ENCODE measurements at regions not wholly inside any gene's neighbourhood (a gene's known extent, or its start where the extent isn't known, plus 50 kb on each side); places are given as distances from the start of the nearest gene placed in this dataset.
"Not testable (repeated sequence)": the region's sequence is repeated elsewhere in the genome, so short reads cannot be mapped to it uniquely, and the experiment has no call there.

- H3K4me3 ChIP-seq; H3K27ac ChIP-seq; H3K4me1 ChIP-seq; ATAC-seq; intact Hi-C loops (cut with DNase I); H3K27me3 ChIP-seq; H3K36me3 ChIP-seq: not testable (repeated sequence)
- DNase-seq, result peak in 1 of 4 donors; percentile 72
- H3K9me3 ChIP-seq, result peaks cover 0 to 67% of the 10 kb centered on the region in 2 donors
Measured at GRCh38 chr21:10379816-10380215, 141.6 kb upstream of the TPTE start.

DNA sequence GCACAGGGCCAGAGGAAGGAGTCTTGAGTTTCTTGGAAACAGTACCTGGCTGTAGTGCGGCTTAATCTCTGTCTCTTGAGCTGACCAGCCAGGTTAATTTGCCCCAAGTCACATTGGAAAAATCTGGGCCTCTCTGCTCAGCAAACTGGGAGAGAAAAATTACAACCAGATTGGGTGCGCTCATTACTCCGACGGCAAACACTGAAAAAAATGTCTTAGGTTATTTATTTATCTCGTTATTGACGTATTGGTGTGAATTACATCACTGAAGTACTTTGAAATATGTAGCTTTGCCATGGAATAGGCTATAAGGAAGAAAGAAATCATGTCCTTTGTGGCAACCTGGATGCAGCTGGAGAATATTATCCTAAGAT lies 139.7 kb upstream of the TPTE start:
- peaks cover 3 to 68% of the 10 kb centered on the region in 2 donors for H3K9me3 ChIP-seq
- H3K27ac ChIP-seq; ATAC-seq; H3K4me3 ChIP-seq; DNase-seq; H3K27me3 ChIP-seq; intact Hi-C loops (cut with DNase I); H3K36me3 ChIP-seq; H3K4me1 ChIP-seq: not testable (repeated sequence)

DNA sequence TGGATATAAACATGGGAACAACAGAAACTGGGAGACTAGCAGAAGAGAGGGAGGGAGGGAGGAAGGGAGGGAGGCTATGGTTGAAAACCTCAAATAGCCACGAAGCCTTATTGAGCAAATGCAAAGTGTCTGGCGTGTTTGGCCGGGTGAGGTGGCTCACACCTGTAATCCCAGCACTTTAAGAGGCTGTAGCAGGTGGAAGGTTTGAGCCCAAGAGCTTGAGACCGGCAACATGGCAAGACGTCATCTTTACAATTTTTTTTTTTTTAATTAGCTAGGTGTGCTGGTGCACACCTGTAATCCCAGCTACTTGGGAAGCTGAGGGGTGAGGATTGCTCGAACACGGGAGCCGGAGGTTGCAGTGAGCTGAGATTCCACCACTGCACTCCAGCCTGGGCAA lies 139.2 kb upstream of the TPTE start:
- H3K4me1 ChIP-seq; H3K27ac ChIP-seq; H3K4me3 ChIP-seq; H3K36me3 ChIP-seq; intact Hi-C loops (cut with DNase I); ATAC-seq; H3K27me3 ChIP-seq: not testable (repeated sequence)
- peak in 1 of 4 donors; percentile 50 for DNase-seq
- H3K9me3 ChIP-seq, result peaks cover 3 to 69% of the 10 kb centered on the region in 2 donors

- H3K4me1 ChIP-seq; H3K27me3 ChIP-seq; intact Hi-C loops (cut with DNase I); H3K36me3 ChIP-seq; ATAC-seq; H3K4me3 ChIP-seq; DNase-seq; H3K27ac ChIP-seq: not testable (repeated sequence)
- peaks cover 3 to 68% of the 10 kb centered on the region in 2 donors for H3K9me3 ChIP-seq
Measured at GRCh38 chr21:10382580-10382979, 138.8 kb upstream of the TPTE start.

- H3K4me1 ChIP-seq; H3K27ac ChIP-seq; H3K4me3 ChIP-seq; H3K27me3 ChIP-seq; H3K36me3 ChIP-seq; ATAC-seq; intact Hi-C loops (cut with DNase I): not testable (repeated sequence)
- H3K9me3 ChIP-seq, result peaks cover 3 to 70% of the 10 kb centered on the region in 2 donors
- peak in 1 of 4 donors; percentile 79 for DNase-seq
Measured at GRCh38 chr21:10383571-10383970, 137.8 kb upstream of the TPTE start.

DNA sequence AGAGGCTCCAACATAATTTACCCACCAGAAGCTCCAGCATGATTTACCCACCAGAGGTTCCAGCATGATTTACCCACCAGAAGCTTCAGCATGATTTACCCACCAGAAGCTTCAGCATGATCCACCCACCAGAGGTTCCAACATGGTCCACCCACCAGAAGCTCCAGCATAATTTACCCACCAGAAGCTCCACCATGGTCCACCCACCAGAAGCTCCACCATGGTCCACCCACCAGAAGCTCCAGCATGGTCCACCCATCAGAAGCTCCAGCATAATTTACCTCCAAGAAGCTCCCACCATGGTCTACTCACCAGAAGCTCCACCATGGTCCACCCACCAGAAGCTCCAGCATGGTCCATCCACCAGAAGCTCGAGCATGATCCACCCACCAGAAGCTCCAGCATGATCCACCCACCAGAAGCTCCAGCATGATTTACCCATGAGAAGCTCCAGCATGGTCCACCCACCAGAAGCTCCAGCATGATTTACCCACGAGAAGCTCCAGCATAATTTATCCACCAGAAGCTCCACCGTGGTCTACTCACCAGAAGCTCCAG lies 137.0 kb upstream of the TPTE start:
- peaks cover 3 to 72% of the 10 kb centered on the region in 2 donors for H3K9me3 ChIP-seq
- H3K36me3 ChIP-seq; H3K4me3 ChIP-seq; H3K27ac ChIP-seq; H3K4me1 ChIP-seq; H3K27me3 ChIP-seq; DNase-seq; ATAC-seq; intact Hi-C loops (cut with DNase I): not testable (repeated sequence)

- H3K4me1 ChIP-seq; intact Hi-C loops (cut with DNase I); H3K4me3 ChIP-seq; H3K36me3 ChIP-seq; ATAC-seq; H3K27me3 ChIP-seq; H3K27ac ChIP-seq: not testable (repeated sequence)
- peaks cover 3 to 66% of the 10 kb centered on the region in 2 donors for H3K9me3 ChIP-seq
- DNase-seq, result peak in 1 of 4 donors; percentile 59
Measured at GRCh38 chr21:10385202-10385601, 136.2 kb upstream of the TPTE start.

GRCh38 chr21:10385898-10386527 lies 135.4 kb upstream of the TPTE start:
- H3K9me3 ChIP-seq, result peaks cover 3 to 63% of the 10 kb centered on the region in 2 donors
- peak; percentile 9 for ATAC-seq

DNA sequence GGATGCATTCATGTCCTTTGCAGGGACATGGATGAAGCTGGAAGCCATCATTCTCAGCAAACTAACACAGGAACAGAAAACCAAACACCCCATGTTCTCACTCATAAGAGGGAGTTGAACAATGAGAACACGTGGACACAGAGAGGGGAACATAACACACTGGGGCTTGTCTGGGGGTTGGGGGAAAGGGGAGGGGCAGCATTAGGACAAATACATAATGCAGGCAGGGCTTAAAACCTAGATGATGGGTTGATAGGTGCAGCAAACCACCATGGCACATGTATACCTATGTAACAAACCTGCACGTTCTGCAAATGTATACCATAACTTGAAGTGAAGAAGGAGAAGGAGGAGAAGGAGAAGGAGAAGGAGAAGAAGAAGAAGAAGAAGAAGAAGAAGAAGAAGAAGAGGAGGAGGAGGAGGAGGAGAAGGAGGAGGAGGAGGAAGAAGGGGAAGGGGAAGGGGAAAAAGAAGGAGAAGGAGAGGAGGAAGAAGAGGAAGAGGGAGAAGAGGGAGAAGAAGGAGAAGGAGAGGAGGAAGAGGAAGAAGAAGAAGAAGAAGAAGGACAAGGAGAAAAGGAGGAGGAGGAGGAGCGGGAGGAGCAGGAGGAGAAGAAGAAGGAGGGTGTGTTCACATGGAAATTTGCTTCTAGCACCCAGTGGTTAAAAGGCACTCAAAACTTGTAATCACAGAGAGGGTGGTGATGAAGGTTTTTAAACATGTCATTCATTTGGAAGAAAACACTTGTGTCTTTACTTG lies 133.5 kb upstream of the TPTE start:
- DNase-seq; ATAC-seq; intact Hi-C loops (cut with DNase I): not testable (repeated sequence)

More at GRCh38 chr21:10385898-10386527, 135.4 kb upstream of the TPTE start:
- intact Hi-C loops (cut with DNase I); H3K36me3 ChIP-seq; H3K27me3 ChIP-seq; H3K27ac ChIP-seq; H3K4me1 ChIP-seq; H3K4me3 ChIP-seq: not testable (repeated sequence)
- DNase-seq, result peak in 1 of 4 donors; percentile 63

GRCh38 chr21:10388625-10389024 lies 132.8 kb upstream of the TPTE start:
- H3K27me3 ChIP-seq; H3K27ac ChIP-seq; DNase-seq; H3K4me1 ChIP-seq; H3K4me3 ChIP-seq; intact Hi-C loops (cut with DNase I); H3K36me3 ChIP-seq; ATAC-seq: not testable (repeated sequence)
- H3K9me3 ChIP-seq, result peaks cover 3 to 49% of the 10 kb centered on the region in 2 donors

More for the DNA sequence above, 133.5 kb upstream of the TPTE start:
- not testable (repeated sequence) for H3K27ac ChIP-seq, H3K4me1 ChIP-seq, H3K27me3 ChIP-seq, H3K4me3 ChIP-seq, H3K36me3 ChIP-seq
- peaks cover 3 to 53% of the 10 kb centered on the region in 2 donors for H3K9me3 ChIP-seq

- DNase-seq; ATAC-seq; intact Hi-C loops (cut with DNase I); H3K27ac ChIP-seq; H3K4me1 ChIP-seq; H3K4me3 ChIP-seq; H3K36me3 ChIP-seq; H3K27me3 ChIP-seq: not testable (repeated sequence)
- peaks cover 0 to 41% of the 10 kb centered on the region in 2 donors for H3K9me3 ChIP-seq
Measured at GRCh38 chr21:10392301-10392700, 129.1 kb upstream of the TPTE start.

- peaks cover 0 to 43% of the 10 kb centered on the region in 2 donors for H3K9me3 ChIP-seq
- H3K36me3 ChIP-seq; H3K27me3 ChIP-seq; H3K4me3 ChIP-seq; DNase-seq; H3K27ac ChIP-seq; H3K4me1 ChIP-seq; intact Hi-C loops (cut with DNase I); ATAC-seq: not testable (repeated sequence)
Measured at GRCh38 chr21:10395963-10396362, 125.4 kb upstream of the TPTE start.

- H3K27ac ChIP-seq; H3K27me3 ChIP-seq; H3K4me3 ChIP-seq; H3K36me3 ChIP-seq; intact Hi-C loops (cut with DNase I); H3K4me1 ChIP-seq: not testable (repeated sequence)
- peak; percentile 6 for ATAC-seq
- peaks cover 0 to 51% of the 10 kb centered on the region in 2 donors for H3K9me3 ChIP-seq
- DNase-seq, result peak in 1 of 4 donors; percentile 68
Measured at GRCh38 chr21:10397495-10397915, 123.9 kb upstream of the TPTE start.

Measured in left lung (tissue), 4 donors.